GM12878 (cell line): ENCODE measurements at regions not wholly inside any gene's neighbourhood (a gene's known extent, or its start where the extent isn't known, plus 50 kb on each side); places are given as distances from the start of the nearest gene placed in this dataset.
"Not testable (repeated sequence)": the region's sequence is repeated elsewhere in the genome, so short reads cannot be mapped to it uniquely, and the experiment has no call there.

Experiments used
- ATAC-seq: fragments of 200-7000 bp; cut with Tn5 transposase; 3 replicates; pipeline ENCODE4 v1.9.1; 2020; ENCODE audit warnings: mild to moderate bottlenecking, moderate library complexity
- BruUV-seq: library from RNA; stranded (reverse); fragments of 400-500 nt; replicated peaks from 2 replicates; lab custom pipeline; 2021; lab: Mats Ljungman, UMichigan
- CTCF ChIA-PET: fragments of 300-600 bp; sonication (Branson Sonifier 250); formaldehyde crosslinking; extraction: SDS; loops from one replicate; lab custom pipeline; 2021; ENCODE audit warnings: inconsistent platforms; lab: Yijun Ruan, JAX
- POLR2A ChIA-PET: fragments of 350-600 bp; formaldehyde crosslinking; extraction: SDS; loops from one replicate; lab custom pipeline; 2021; ENCODE audit warnings: inconsistent platforms; lab: Charles Lee
- RAD21 ChIA-PET: fragments of 300-600 bp; sonication (Branson Sonifier 250); formaldehyde crosslinking; loops from one replicate; lab custom pipeline; 2023; ENCODE audit warnings: antibody characterized with exemption; ENCODE audit not compliant: unreplicated experiment; lab: Charles Lee
- SMC1A ChIA-PET: fragments of 300-600 bp; sonication (Branson Sonifier 250); formaldehyde crosslinking; loops from one replicate; lab custom pipeline; 2023; ENCODE audit not compliant: unreplicated experiment, uncharacterized antibody; lab: Charles Lee
- DNase-seq: peaks from one replicate; pipeline ENCODE4 v3.0.0-alpha.2; 2011; ENCODE audit warnings: low read depth, low spot score
- FAIRE-seq: peaks from 3 replicates; lab custom pipeline; 2011; peaks lifted over from hg19 to GRCh38; lab: Jason Lieb, UNC
- H2AFZ ChIP-seq: 2 replicates; pipeline ENCODE4 v1.6.0; 2011; ENCODE audit warnings: low read depth, low read length, control low read depth; ENCODE audit not compliant: control insufficient read depth
- H3K27ac ChIP-seq: 2 replicates; pipeline ENCODE4 v1.5.1; 2011; ENCODE audit warnings: control low read depth; ENCODE audit not compliant: control insufficient read depth, insufficient read depth
- H3K27me3 ChIP-seq, 2 experiments: replicated peaks in 1 of 2; 2 replicates each; pipeline versions ENCODE4 v1.6.0 to v1.6.1; 2011; ENCODE audit warnings: low read length in 1 of 2; ENCODE audit not compliant: control insufficient read depth in 2 of 2, insufficient read depth in 2 of 2
- H3K36me3 ChIP-seq, 2 experiments: 2 replicates each; pipeline ENCODE4 v1.5.1; 2011; ENCODE audit warnings: low read length in 1 of 2; ENCODE audit not compliant: control insufficient read depth in 2 of 2, insufficient read depth in 2 of 2
- H3K4me1 ChIP-seq: 2 replicates; pipeline ENCODE4 v1.6.1; 2011; ENCODE audit warnings: mild to moderate bottlenecking, low read length, moderate library complexity, mixed read lengths; ENCODE audit not compliant: control insufficient read depth, insufficient read depth
- H3K4me2 ChIP-seq: 2 replicates; pipeline ENCODE4 v1.6.0; 2011; ENCODE audit warnings: control low read depth; ENCODE audit not compliant: control insufficient read depth, insufficient read depth
- H3K4me3 ChIP-seq: fragments of 200-600 bp; sonication (generic); 2 replicates; pipeline ENCODE4 v1.5.1; 2016
- H3K79me2 ChIP-seq: 2 replicates; pipeline ENCODE4 v1.6.0; 2011; ENCODE audit warnings: low read length; ENCODE audit not compliant: control insufficient read depth, insufficient read depth
- H3K9ac ChIP-seq: 2 replicates; pipeline ENCODE4 v1.8.0; 2011; ENCODE audit warnings: low read length, control low read depth, mixed read lengths; ENCODE audit not compliant: control insufficient read depth, insufficient read depth
- H3K9me3 ChIP-seq: replicated peaks from 3 replicates; pipeline ENCODE4 v1.5.1; 2011; ENCODE audit warnings: mild to moderate bottlenecking, low read length; ENCODE audit not compliant: control insufficient read depth, insufficient read depth
- H4K20me1 ChIP-seq: 2 replicates; pipeline ENCODE4 v1.6.0; 2011; ENCODE audit not compliant: control insufficient read depth, insufficient read depth
- E2F4 ChIP-seq: IDR thresholded peaks from 2 replicates; pipeline ENCODE4 v1.6.1; 2012; ENCODE audit warnings: low read depth, low read length, improper control_type of control experiment
- E2F8 ChIP-seq: fragments of 450-650 bp; IDR thresholded peaks from 2 replicates; pipeline ENCODE4 v1.6.1; 2018; ENCODE audit warnings: mild to moderate bottlenecking, low read depth, moderate library complexity; ENCODE audit not compliant: partially characterized antibody
- KDM1A ChIP-seq: fragments of 200-600 bp; sonication (generic); IDR thresholded peaks from 2 replicates; pipeline ENCODE4 v1.6.1; 2016; ENCODE audit warnings: borderline replicate concordance
- PKNOX1 ChIP-seq: fragments of 450-650 bp; IDR thresholded peaks from 2 replicates; pipeline ENCODE4 v1.6.1; 2016; ENCODE audit warnings: mild to moderate bottlenecking
- RELB ChIP-seq: fragments of 450-650 bp; IDR thresholded peaks from 2 replicates; pipeline ENCODE4 v1.6.1; 2017; ENCODE audit warnings: low read depth, mild to moderate bottlenecking, moderate library complexity
- SREBF1 ChIP-seq: IDR thresholded peaks from 2 replicates; pipeline ENCODE4 v1.6.1; 2012; ENCODE audit warnings: mild to moderate bottlenecking, low read length
- TCF3 ChIP-seq: IDR thresholded peaks from 2 replicates; pipeline ENCODE4 v1.6.1; 2012; ENCODE audit warnings: low read depth, mild to moderate bottlenecking, low read length, borderline replicate concordance; ENCODE audit not compliant: insufficient read depth
- WGBS: methylation state at CpG from one replicate; pipeline ENCODE4 v1.1.6; 2016; ENCODE audit warnings: low lambda C conversion rate; ENCODE audit not compliant: insufficient replicate concordance, insufficient coverage; ENCODE audit errors: missing lambda C conversion rate; 5-methylcytosine and 5-hydroxymethylcytosine counted together
- in situ Hi-C: fragments of 300-500 bp; cut with MboI; formaldehyde crosslinking; loops from 9 replicates; pipeline ENCODE4 v1.14.3; 2018; ENCODE audit warnings: mixed read lengths
- intact Hi-C: fragments of 100-400 bp; cut with micrococcal nuclease; formaldehyde crosslinking; loops from one replicate; pipeline ENCODE4 v1.14.2; 2022; ENCODE audit not compliant: unreplicated experiment

- WGBS: 15% methylated on average over 2 of the region's 2 CpGs
- intact Hi-C loops (no loop called here), in situ Hi-C loops (loop anchor here (5.0 kb wide), 1 partner anchor 48 kb away; no protein-coding TSS in a partner anchor)
- H2AFZ ChIP-seq: no peak overlapping the region
- no peak for FAIRE-seq
- H3K27ac ChIP-seq: no peak overlapping the region
- ChIA-PET CTCF (no interaction called here), RAD21 (no interaction called here), SMC1A (no interaction called here), POLR2A (no interaction called here)
- H3K36me3 ChIP-seq: no peaks in the 10 kb centered on the region
- no peaks in the 10 kb centered on the region for H4K20me1 ChIP-seq
- no peaks in the 10 kb centered on the region for H3K27me3 ChIP-seq
- no peaks in the 10 kb centered on the region; the same call in 2 of the 3 replicates for H3K9me3 ChIP-seq
- no peak overlapping the region for H3K4me2 ChIP-seq
- no TSS peak for BruUV-seq
- no peak overlapping the region for H3K4me3 ChIP-seq
- no peak overlapping the region for H3K9ac ChIP-seq
- H3K4me1 ChIP-seq: no peaks in the 10 kb centered on the region
- no peaks in the 10 kb centered on the region for H3K79me2 ChIP-seq
- no peak for ATAC-seq
- DNase-seq: no peak
- TF ChIP-seq SREBF1: no peak
- TF ChIP-seq PKNOX1: no peak
- no peak for TF ChIP-seq RELB
- TF ChIP-seq KDM1A: no peak
- TF ChIP-seq E2F8: no peak
- TF ChIP-seq E2F4: no peak
- TF ChIP-seq TCF3: no peak
Observed at GRCh38 chr15:26259581-26259980, 396.5 kb upstream of the ATP10A start.

- H3K27ac ChIP-seq, RAD21 ChIA-PET, H3K4me1 ChIP-seq, H4K20me1 ChIP-seq, H3K36me3 ChIP-seq, BruUV-seq, H3K4me2 ChIP-seq, FAIRE-seq, H3K79me2 ChIP-seq, H2AFZ ChIP-seq, H3K9ac ChIP-seq, H3K9me3 ChIP-seq, ATAC-seq, DNase-seq, SMC1A ChIA-PET, POLR2A ChIA-PET, H3K4me3 ChIP-seq, H3K27me3 ChIP-seq, intact Hi-C loops, CTCF ChIA-PET, in situ Hi-C loops: not testable (repeated sequence)
- WGBS: 35% methylated on average over 11 of the region's 11 CpGs
Observed at GRCh38 chr15:26244782-26245181, 381.7 kb upstream of the ATP10A start.
